Astrocyte of the cerebellum (primary cell): ENCODE measurements at regions not wholly inside any gene's neighbourhood (a gene's known extent, or its start where the extent isn't known, plus 50 kb on each side); places are given as distances from the start of the nearest gene placed in this dataset.

ENCODE experiments used
- DNase-seq: peaks from one replicate; pipeline ENCODE4 v3.0.0-alpha.2; 2011; ENCODE audit warnings: low read depth
- H3K4me3 ChIP-seq: 2 replicates; pipeline ENCODE4 v1.5.1; 2011; ENCODE audit warnings: mild to moderate bottlenecking, low read depth, low read length, moderate library complexity
- in situ Hi-C: cut with HindIII; loops from 2 replicates; pipeline ENCODE4 v1.10.0; 2017; ENCODE audit warnings: low sequenced_read_pairs
- TF ChIP-seq, protein P1 (sequence below): IDR thresholded peaks from 2 replicates; pipeline ENCODE4 v1.5.1; 2012; ENCODE audit warnings: low read length, low read depth, moderate library complexity, mild to moderate bottlenecking; ENCODE audit errors: missing control alignments

DNA sequence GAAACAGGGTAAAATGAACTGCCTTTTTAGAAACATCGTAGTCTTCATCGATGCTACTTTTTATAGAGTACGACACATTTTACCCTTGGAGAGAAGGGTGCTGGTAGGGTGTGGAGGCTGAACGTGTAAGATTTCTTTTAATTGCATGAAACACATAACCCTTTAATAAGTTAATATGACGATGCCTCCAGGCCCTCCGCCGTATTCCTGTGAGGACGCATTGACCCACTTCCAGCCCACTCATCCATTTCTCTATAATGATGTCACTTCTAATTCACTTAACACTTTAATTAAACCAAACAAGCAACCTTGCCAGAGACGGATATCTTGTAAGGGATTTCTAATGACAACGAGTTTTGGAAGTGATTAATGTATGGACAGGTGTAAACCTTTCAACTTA lies 158.7 kb downstream of the IRX2 start:
- H3K4me3 ChIP-seq, result no peak overlapping the region
- TF ChIP-seq, protein P1, sequence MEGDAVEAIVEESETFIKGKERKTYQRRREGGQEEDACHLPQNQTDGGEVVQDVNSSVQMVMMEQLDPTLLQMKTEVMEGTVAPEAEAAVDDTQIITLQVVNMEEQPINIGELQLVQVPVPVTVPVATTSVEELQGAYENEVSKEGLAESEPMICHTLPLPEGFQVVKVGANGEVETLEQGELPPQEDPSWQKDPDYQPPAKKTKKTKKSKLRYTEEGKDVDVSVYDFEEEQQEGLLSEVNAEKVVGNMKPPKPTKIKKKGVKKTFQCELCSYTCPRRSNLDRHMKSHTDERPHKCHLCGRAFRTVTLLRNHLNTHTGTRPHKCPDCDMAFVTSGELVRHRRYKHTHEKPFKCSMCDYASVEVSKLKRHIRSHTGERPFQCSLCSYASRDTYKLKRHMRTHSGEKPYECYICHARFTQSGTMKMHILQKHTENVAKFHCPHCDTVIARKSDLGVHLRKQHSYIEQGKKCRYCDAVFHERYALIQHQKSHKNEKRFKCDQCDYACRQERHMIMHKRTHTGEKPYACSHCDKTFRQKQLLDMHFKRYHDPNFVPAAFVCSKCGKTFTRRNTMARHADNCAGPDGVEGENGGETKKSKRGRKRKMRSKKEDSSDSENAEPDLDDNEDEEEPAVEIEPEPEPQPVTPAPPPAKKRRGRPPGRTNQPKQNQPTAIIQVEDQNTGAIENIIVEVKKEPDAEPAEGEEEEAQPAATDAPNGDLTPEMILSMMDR, result no peak
- in situ Hi-C loops, result no loop called here
- DNase-seq, result no peak

DNA sequence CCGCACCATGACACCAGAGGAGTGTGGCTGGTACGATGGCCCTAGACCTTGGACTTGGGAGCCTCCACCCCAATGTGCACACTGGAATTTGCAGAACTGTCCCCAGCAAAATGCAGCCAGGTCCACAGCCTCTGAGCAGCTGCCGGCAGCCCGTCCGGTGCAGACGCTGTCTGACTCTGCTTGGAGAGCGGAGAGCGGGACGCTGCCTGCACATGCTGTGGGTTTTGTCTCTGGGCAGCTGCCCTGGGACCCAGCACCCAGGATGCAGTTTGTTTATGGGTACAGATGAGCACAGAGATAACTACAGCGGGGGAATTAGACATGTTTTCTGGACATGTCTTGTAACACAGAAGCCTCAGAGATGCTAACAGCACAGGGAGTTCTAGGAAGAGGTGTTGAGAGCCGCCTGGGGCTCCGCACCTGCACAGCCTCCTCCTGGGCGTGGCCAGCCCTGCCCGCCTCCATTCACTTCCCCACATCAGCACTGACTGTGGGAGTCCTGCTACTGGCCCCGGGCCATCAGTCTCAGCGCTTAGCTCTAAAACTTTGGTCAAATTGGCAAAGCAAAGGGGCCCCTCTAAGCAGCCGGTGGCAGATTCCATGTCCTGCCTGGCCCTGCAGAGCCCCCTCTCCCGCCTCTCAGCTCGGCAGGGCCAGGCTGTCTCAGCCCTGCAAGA lies 159.6 kb downstream of the IRX2 start:
- in situ Hi-C loops, result no loop called here
- TF ChIP-seq, protein P1, result no peak
- H3K4me3 ChIP-seq, result no peak overlapping the region
- no peak for DNase-seq

DNA sequence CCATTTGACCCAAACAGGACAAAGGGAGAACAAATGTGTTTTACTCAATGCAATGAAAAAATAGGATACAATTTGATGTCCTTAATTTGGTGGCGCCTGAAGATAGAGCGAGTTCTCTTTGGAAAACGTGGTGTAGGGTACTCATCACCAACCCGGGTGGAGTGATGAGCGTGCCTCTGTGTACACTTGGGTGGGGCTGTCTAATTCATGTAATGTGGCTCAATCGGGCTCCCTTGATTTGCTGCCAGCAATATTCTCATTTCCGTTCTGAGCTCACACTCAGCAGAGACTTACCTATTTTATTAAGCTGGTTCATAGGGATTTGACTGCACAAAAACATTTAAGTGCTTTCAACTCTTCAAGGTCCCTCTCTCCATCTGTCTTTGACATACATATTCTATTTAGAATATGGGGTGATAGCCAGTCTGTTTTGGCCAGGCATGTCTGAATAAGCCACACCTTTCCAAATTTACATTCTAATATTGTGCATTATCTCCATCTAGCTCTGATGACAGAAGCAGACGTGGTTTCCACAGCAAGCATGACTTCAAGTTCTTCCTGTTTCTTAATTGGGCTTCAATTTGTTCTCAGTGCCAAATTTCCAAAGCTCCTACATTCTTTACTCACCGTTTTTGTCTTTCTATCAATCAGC lies 162.5 kb downstream of the IRX2 start:
- in situ Hi-C loops, result no loop called here
- TF ChIP-seq, protein P1, result no peak

DNA sequence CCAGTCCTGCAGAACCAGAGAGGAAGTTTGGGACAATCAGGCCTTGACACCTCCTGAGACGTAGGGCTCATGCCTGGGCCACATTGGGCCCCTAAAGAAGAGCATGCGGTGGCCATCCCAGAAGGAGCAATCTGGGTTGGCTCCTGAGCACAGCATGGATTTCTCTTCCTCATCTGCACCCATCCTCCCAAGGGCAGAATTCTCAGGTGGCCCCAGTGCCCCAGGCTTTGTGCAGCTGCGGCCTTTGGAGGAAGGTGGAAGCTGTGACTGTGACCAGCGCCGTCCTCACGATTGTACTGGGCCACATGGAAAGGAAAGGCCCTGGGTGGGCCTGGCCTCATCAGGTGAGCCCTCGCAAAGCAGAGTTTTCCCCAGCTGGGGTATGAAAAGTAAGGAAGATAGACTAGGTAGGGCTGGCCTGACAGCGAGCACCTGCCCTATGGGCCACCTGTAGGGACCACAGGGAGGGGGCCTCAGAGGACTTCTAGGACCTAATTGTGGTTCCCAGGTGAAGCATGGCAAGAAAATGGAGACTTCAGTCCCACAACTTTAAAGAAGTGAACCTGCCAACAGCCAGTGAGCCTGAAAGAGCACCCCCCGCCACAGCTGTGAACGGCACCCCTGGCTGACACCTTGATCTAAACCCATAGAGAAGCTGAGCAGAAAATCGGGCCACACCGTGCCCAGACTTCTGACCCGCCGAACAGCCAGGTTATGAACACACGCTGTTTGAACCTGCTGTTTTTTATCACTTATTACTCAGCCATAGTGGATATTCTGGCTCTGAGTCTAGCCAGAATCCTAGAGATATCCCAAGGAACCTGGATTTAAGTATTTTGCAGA lies 164.1 kb downstream of the IRX2 start:
- in situ Hi-C loops, result no loop called here
- H3K4me3 ChIP-seq, result no peak overlapping the region
- no peak for DNase-seq
- TF ChIP-seq, protein P1, result no peak

More for the DNA sequence above, 162.5 kb downstream of the IRX2 start:
- no peak overlapping the region for H3K4me3 ChIP-seq
- no peak for DNase-seq

DNA sequence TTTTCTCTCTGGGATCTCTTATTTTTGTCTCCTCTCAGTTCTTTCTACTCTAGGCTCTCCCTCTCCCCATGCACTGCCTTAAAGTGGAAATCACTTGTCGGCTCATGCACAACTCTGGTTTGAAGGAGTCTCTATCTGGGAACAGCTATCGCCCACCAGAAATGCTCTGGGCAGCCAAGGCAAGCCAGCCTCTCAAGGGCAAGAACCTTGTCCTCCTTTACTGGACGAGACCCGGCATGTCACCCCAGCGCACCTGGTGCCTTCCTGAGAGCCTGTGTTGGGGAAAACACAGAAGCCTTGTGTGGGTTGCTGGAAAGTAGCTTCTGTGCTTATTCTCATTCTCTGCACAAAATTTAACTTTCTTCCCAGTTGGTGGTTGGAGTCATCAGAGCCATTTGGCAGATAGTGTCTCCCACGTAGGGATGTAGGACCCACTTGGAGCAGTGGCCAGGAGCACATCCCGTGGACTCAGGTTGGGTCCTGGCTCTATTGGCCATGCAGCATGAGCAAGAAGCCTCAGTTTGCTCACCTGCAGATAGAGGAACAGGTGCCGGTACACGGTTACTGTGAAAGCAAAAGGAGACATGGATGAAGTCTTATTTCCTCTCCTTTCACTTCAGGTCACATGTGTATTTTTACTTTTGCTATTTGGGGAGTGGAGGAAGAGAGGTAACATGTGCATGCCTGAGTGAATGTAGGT lies 165.3 kb downstream of the IRX2 start:
- no peak for DNase-seq
- in situ Hi-C loops, result no loop called here
- H3K4me3 ChIP-seq, result no peak overlapping the region
- TF ChIP-seq, protein P1, result no peak

DNA sequence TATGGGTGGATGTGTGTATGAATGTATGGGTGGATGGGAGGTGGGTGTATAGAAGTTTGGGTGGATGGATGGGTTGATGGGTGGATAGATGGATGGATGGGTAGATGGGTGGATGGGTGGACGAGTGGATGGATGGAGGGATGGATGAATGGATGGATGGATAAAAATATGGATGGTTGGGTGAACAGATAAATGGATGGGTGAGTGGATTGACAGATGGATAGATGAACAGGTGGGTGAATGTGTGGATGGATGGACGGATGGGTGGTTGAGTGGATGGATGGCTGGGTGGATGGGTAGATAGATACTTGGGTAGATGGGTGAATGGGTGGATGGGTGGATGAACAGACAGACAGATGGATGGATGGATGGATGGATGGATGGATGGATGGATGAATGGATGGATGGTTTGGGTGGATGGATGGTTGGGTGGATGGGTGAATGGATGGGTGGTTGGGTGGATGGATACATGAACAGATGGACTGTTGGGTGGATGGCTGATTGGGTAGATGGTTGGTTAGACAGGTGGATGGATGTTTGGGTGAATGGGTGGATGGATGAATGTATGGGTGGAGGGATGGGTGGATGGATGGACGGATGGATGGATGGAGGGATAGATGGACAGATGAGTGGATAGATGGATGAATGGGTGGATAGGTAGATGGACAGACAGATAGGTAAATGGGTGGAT lies 166.8 kb downstream of the IRX2 start:
- DNase-seq, result no peak
- in situ Hi-C loops, result no loop called here

More for the DNA sequence above, 166.8 kb downstream of the IRX2 start:
- TF ChIP-seq, protein P1, result no peak
- H3K4me3 ChIP-seq, result no peak overlapping the region
